ENCODE measurements at regions not wholly inside any gene's neighbourhood (a gene's known extent, or its start where the extent isn't known, plus 50 kb on each side); places are given as distances from the start of the nearest gene placed in this dataset.
"Not testable (repeated sequence)": the region's sequence is repeated elsewhere in the genome, so short reads cannot be mapped to it uniquely, and the experiment has no call there.

- Mint-ChIP-seq H3K4me1 (ENCODE audit: low read depth, unreplicated experiment) (peaks cover 16% of the 10 kb centered on the region), H3K36me3 (ENCODE audit: insufficient read depth, unreplicated experiment) (peaks cover 4% of the 10 kb centered on the region), H3K27me3 (ENCODE audit: insufficient read depth, unreplicated experiment) (peaks cover 18% of the 10 kb centered on the region), H3K27ac (ENCODE audit: unreplicated experiment) (no peak overlapping the region), H3K4me3 (ENCODE audit: unreplicated experiment) (no peak overlapping the region), H3K9me3 (ENCODE audit: unreplicated experiment) (no peaks in the 10 kb centered on the region)
- POLR2A ChIA-PET, result no interaction called here
- TF ChIP-seq CTCF (IDR thresholded peaks at IDR 0.05; ENCODE audit: insufficient read depth in 1 of 2, low read depth in 1 of 2, low read length in 1 of 2, severe bottlenecking in 1 of 2, unreplicated experiment in 1 of 2), result no peak
- Histone ChIP-seq H3K9me3 (peaks cover 3% of the 10 kb centered on the region; the same call in 1 of the 2 replicates), H3K4me1 (peaks cover 16% of the 10 kb centered on the region), H3K4me3 (ENCODE audit: low read depth, low read length) (no peak overlapping the region), H3K27me3 (replicated peaks; ENCODE audit: control insufficient read depth, insufficient read depth, low read length) (no peaks in the 10 kb centered on the region), H3K36me3 (ENCODE audit: control insufficient read depth, insufficient read depth, low read length) (no peaks in the 10 kb centered on the region)
- intact Hi-C loops (cut with micrococcal nuclease; ENCODE audit: unreplicated experiment), result loop anchor here (5.0 kb wide), 1 partner anchor 97 kb away; no protein-coding TSS in a partner anchor
- CTCF ChIA-PET, result no interaction called here
- no TSS peak for BruUV-seq (replicated peaks)
- DNase-seq, result no peak
Measured at GRCh38 chr20:57814529-57814928, 104.7 kb upstream of the PMEPA1 start.

GRCh38 chr20:57813509-57814269, 103.9 kb upstream of the PMEPA1 start:
- H3K4me1 ChIP-seq, result peaks cover 16% of the 10 kb centered on the region
- no peak overlapping the region for H3K4me3 Mint-ChIP-seq (ENCODE audit: unreplicated experiment)
- peaks cover 16% of the 10 kb centered on the region for H3K4me1 Mint-ChIP-seq (ENCODE audit: low read depth, unreplicated experiment)
- no peak for DNase-seq
- no peaks in the 10 kb centered on the region for H3K36me3 ChIP-seq (ENCODE audit: control insufficient read depth, insufficient read depth, low read length)
- no peak for TF ChIP-seq CTCF (IDR thresholded peaks at IDR 0.05; ENCODE audit: insufficient read depth in 1 of 2, low read depth in 1 of 2, low read length in 1 of 2, severe bottlenecking in 1 of 2, unreplicated experiment in 1 of 2)
- H3K9me3 ChIP-seq, result peaks cover 3% of the 10 kb centered on the region; the same call in 1 of the 2 replicates
- H3K36me3 Mint-ChIP-seq (ENCODE audit: insufficient read depth, unreplicated experiment), result peaks cover 4% of the 10 kb centered on the region
- BruUV-seq (replicated peaks), result no TSS peak
- no peaks in the 10 kb centered on the region for H3K9me3 Mint-ChIP-seq (ENCODE audit: unreplicated experiment)
- ChIA-PET POLR2A (no interaction called here), CTCF (no interaction called here)
- H3K27me3 Mint-ChIP-seq (ENCODE audit: insufficient read depth, unreplicated experiment), result peaks cover 16% of the 10 kb centered on the region
- no peaks in the 10 kb centered on the region for H3K27me3 ChIP-seq (replicated peaks; ENCODE audit: control insufficient read depth, insufficient read depth, low read length)
- H3K4me3 ChIP-seq (ENCODE audit: low read depth, low read length), result no peak overlapping the region
- H3K27ac Mint-ChIP-seq (ENCODE audit: unreplicated experiment), result no peak overlapping the region
- intact Hi-C loops (cut with micrococcal nuclease; ENCODE audit: unreplicated experiment), result loop anchor here (5.0 kb wide), 1 partner anchor 96 kb away; no protein-coding TSS in a partner anchor

GRCh38 chr20:57812632-57813031, 102.8 kb upstream of the PMEPA1 start:
- peaks cover 16% of the 10 kb centered on the region for H3K4me1 Mint-ChIP-seq (ENCODE audit: low read depth, unreplicated experiment)
- H3K9me3 Mint-ChIP-seq (ENCODE audit: unreplicated experiment); H3K4me3 Mint-ChIP-seq (ENCODE audit: unreplicated experiment); POLR2A ChIA-PET; H3K36me3 ChIP-seq (ENCODE audit: control insufficient read depth, insufficient read depth, low read length); BruUV-seq (replicated peaks); DNase-seq; H3K27me3 Mint-ChIP-seq (ENCODE audit: insufficient read depth, unreplicated experiment); H3K27me3 ChIP-seq (replicated peaks; ENCODE audit: control insufficient read depth, insufficient read depth, low read length); H3K9me3 ChIP-seq; CTCF ChIA-PET; H3K4me3 ChIP-seq (ENCODE audit: low read depth, low read length); H3K36me3 Mint-ChIP-seq (ENCODE audit: insufficient read depth, unreplicated experiment); H3K27ac Mint-ChIP-seq (ENCODE audit: unreplicated experiment): not testable (repeated sequence)
- intact Hi-C loops (cut with micrococcal nuclease; ENCODE audit: unreplicated experiment), result loop anchor here (5.0 kb wide), 1 partner anchor 95 kb away; no protein-coding TSS in a partner anchor
- peaks cover 16% of the 10 kb centered on the region for H3K4me1 ChIP-seq
